Activated CD4-positive, alpha-beta memory T cell treated with anti-CD3 and anti-CD28 coated beads, Interleukin-2, amount 10 ng/mL, durations not matched to agents 7 days and 5 days (primary cell): ENCODE measurements at regions not wholly inside any gene's neighbourhood (a gene's known extent, or its start where the extent isn't known, plus 50 kb on each side); places are given as distances from the start of the nearest gene placed in this dataset.
"Not testable (repeated sequence)": the region's sequence is repeated elsewhere in the genome, so short reads cannot be mapped to it uniquely, and the experiment has no call there.

Source experiments
- CTCF ChIA-PET: fragments of 350-600 bp; sonication (Branson Sonifier 250); formaldehyde crosslinking; loops from one replicate; lab custom pipeline; 2021; ENCODE audit warnings: antibody characterized with exemption, inconsistent platforms; lab: Charles Lee
- POLR2A ChIA-PET: fragments of 350-600 bp; sonication (Branson Sonifier 250); formaldehyde crosslinking; loops from one replicate; lab custom pipeline; 2021; ENCODE audit warnings: antibody characterized with exemption; lab: Charles Lee
- DNase-seq: peaks from one replicate; pipeline ENCODE4 v3.0.0-alpha.2; 2020
- H3K27ac Mint-ChIP-seq: one replicate; pipeline ENCODE4 v1.8.0; 2021; ENCODE audit warnings: mild to moderate bottlenecking, mixed read lengths
- H3K27me3 Mint-ChIP-seq: one replicate; pipeline ENCODE4 v1.8.0; 2021; ENCODE audit warnings: mixed read lengths
- H3K36me3 Mint-ChIP-seq: one replicate; pipeline ENCODE4 v1.8.0; 2021; ENCODE audit warnings: low read depth, mixed read lengths
- H3K4me1 Mint-ChIP-seq: one replicate; pipeline ENCODE4 v1.8.0; 2021; ENCODE audit warnings: mixed read lengths
- H3K4me3 Mint-ChIP-seq: one replicate; pipeline ENCODE4 v1.8.0; 2021; ENCODE audit warnings: mild to moderate bottlenecking, mixed read lengths
- H3K9me3 Mint-ChIP-seq: one replicate; pipeline ENCODE4 v1.8.0; 2021; ENCODE audit warnings: mixed read lengths

DNA sequence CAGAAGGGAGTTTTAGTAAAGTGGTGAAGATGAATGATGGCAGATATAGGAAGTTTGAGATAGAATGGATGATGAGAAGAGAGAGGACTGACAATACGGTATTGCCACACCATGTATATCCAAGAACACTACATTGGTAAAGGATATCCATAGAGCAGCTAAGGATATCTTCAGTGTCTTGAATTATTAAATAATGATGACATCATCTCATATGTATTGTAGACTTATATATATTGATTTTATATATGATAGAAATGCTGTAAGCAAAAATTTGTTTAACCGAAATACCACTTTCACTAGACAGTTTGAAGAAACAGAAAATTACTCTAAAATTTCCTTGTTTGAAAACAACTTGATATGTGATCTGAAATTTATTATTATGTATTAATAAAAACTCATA lies 89.0 kb downstream of the SEPTIN7 start:
- Mint-ChIP-seq H3K27me3 (no peaks in the 10 kb centered on the region), H3K27ac (no peak overlapping the region), H3K36me3 (peaks cover 59% of the 10 kb centered on the region), H3K4me3 (no peak overlapping the region), H3K4me1 (peaks cover 14% of the 10 kb centered on the region), H3K9me3 (peaks cover 2% of the 10 kb centered on the region)
- ChIA-PET POLR2A (interaction anchor here (1.8 kb wide), 1 partner anchor 194 kb away, joined by 6 read pairs; no protein-coding TSS in a partner anchor), CTCF (interaction anchor here (0.5 kb wide), 1 partner anchor 358 kb away, joined by 3 read pairs; no protein-coding TSS in a partner anchor)
- no peak for DNase-seq

DNA sequence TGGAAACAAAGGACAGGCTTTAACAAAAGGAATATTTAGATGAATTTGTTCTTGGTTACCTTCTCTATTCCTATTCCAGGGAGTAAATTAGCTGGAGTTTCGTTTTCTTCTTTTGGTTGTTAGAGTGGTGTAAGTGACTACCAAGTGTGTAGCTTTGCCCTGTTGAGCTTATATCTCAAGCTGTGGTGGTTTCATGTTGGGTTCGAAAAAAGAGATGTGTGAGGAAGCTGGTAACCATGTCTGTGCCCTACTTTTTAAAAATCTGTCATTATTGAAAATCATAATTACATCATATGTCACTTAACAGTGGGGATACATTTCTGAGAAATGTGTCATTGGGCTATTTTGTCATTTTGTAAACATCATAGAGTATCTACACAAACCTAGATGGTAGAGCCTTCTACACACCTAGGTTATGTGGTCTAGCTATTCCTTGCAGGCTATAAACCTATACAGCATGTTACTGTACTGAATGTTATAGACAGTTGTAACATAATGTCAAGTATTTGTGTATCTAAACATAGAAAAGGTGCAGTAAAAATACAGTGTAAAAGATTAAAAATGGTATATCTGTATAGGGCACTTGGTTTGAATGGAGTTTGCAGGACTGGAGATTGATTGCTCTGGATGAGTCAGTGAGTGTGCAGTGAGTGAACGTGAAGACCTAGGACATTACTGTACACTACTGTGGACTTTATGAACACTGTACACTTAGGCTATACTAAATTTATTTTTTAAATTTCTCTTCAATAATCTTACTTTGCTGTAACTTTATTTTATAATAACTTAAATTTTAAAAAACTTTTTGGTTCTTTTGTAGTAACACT lies 90.4 kb downstream of the SEPTIN7 start:
- ChIA-PET CTCF (interaction anchor here (1.1 kb wide), 1 partner anchor 89 kb away, joined by 3 read pairs; no protein-coding TSS in a partner anchor), POLR2A (interaction anchor here (1.8 kb wide), 1 partner anchor 196 kb away, joined by 6 read pairs; no protein-coding TSS in a partner anchor)
- Mint-ChIP-seq H3K27me3 (no peaks in the 10 kb centered on the region), H3K4me3 (no peak overlapping the region), H3K36me3 (peaks cover 51% of the 10 kb centered on the region), H3K9me3 (peaks cover 2% of the 10 kb centered on the region), H3K27ac (no peak overlapping the region), H3K4me1 (peaks cover 13% of the 10 kb centered on the region)
- no peak for DNase-seq

GRCh38 chr7:35893649-35894048 lies 92.8 kb downstream of the SEPTIN7 start:
- peaks cover 46% of the 10 kb centered on the region for H3K36me3 Mint-ChIP-seq
- no peak for DNase-seq
- H3K4me1 Mint-ChIP-seq: peaks cover 18% of the 10 kb centered on the region
- H3K4me3 Mint-ChIP-seq: no peak overlapping the region
- CTCF ChIA-PET: no interaction called here
- POLR2A ChIA-PET: no interaction called here
- no peak overlapping the region for H3K27ac Mint-ChIP-seq
- H3K9me3 Mint-ChIP-seq: peaks cover 2% of the 10 kb centered on the region
- no peaks in the 10 kb centered on the region for H3K27me3 Mint-ChIP-seq

DNA sequence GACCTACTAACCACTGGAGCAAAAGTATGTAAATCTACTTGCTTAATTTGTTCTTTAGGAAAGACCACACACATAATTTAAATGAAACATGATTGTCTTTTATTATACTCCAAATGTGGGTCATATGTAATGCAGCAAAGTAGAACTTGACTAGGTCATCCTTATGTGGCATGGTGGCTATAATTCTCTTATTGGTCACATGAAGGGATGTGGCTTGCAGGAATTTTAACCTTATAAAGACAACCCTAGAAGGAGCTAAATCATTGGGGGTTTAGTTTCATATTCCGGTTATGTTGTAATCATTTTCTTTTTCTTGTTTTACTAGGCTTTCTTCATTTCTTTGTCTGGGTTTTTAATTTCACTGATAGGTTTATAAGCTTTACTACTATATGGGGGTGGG lies 93.9 kb downstream of the SEPTIN7 start:
- Mint-ChIP-seq H3K4me3 (no peak overlapping the region), H3K36me3 (peaks cover 38% of the 10 kb centered on the region), H3K4me1 (peaks cover 18% of the 10 kb centered on the region), H3K27ac (no peak overlapping the region), H3K9me3 (peaks cover 2% of the 10 kb centered on the region), H3K27me3 (no peaks in the 10 kb centered on the region)
- DNase-seq: no peak
- CTCF ChIA-PET: no interaction called here
- POLR2A ChIA-PET: interaction anchor here (1.2 kb wide), 1 partner anchor 200 kb away, joined by 3 read pairs; the partner anchor contains the start of gene HERPUD2

GRCh38 chr7:35900651-35901050 lies 99.8 kb downstream of the SEPTIN7 start:
- H3K27me3 Mint-ChIP-seq: no peaks in the 10 kb centered on the region
- peaks cover 39% of the 10 kb centered on the region for H3K36me3 Mint-ChIP-seq
- peaks cover 6% of the 10 kb centered on the region for H3K4me1 Mint-ChIP-seq
- ChIA-PET CTCF (no interaction called here), POLR2A (no interaction called here)
- no peak overlapping the region for H3K27ac Mint-ChIP-seq
- DNase-seq: no peak
- no peaks in the 10 kb centered on the region for H3K9me3 Mint-ChIP-seq
- no peak overlapping the region for H3K4me3 Mint-ChIP-seq

DNA sequence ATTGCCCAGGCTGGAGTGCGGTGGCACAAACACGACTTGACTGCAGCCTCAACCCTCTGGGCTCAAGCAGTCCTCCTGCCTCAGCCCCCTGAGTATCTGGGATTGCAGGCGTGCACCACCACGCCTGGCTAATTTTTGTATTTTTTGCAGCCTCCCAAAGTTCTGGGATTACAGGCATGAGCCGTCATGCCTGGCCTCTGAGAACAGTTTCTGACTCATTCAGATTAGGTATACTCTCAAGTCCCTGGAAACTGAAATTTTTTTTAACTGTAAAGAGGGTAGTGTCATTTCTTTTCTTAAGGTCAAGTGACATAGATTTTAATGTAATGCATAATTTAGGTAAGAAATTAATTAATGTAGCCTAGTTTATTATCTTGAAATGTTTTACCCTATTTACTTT lies 104.7 kb downstream of the SEPTIN7 start:
- DNase-seq: no peak
- Mint-ChIP-seq H3K36me3 (peaks cover 34% of the 10 kb centered on the region), H3K4me3 (no peak overlapping the region), H3K27me3 (no peaks in the 10 kb centered on the region), H3K27ac (no peak overlapping the region), H3K4me1 (peaks cover 2% of the 10 kb centered on the region), H3K9me3 (no peaks in the 10 kb centered on the region)
- ChIA-PET POLR2A (no interaction called here), CTCF (interaction anchor here (1.3 kb wide), 2 partner anchors 194 to 352 kb away, joined by 3 read pairs; no protein-coding TSS in a partner anchor)

- Mint-ChIP-seq H3K4me3 (no peak overlapping the region), H3K27ac (no peak overlapping the region), H3K36me3 (peaks cover 37% of the 10 kb centered on the region), H3K27me3 (no peaks in the 10 kb centered on the region), H3K9me3 (no peaks in the 10 kb centered on the region), H3K4me1 (peaks cover 2% of the 10 kb centered on the region)
- POLR2A ChIA-PET: interaction anchor here (1.1 kb wide), 1 partner anchor 106 kb away, joined by 3 read pairs; the partner anchor contains the start of gene SEPTIN7
- CTCF ChIA-PET: interaction anchor here (0.6 to 2.7 kb wide), 18 partner anchors 11 to 481 kb away, joined by 3 to 12 read pairs (median 5); partner anchors contain the start of genes HERPUD2 and SEPTIN7
- DNase-seq: peak; percentile 72
Observed at GRCh38 chr7:35906191-35906908, 105.5 kb downstream of the SEPTIN7 start.

DNA sequence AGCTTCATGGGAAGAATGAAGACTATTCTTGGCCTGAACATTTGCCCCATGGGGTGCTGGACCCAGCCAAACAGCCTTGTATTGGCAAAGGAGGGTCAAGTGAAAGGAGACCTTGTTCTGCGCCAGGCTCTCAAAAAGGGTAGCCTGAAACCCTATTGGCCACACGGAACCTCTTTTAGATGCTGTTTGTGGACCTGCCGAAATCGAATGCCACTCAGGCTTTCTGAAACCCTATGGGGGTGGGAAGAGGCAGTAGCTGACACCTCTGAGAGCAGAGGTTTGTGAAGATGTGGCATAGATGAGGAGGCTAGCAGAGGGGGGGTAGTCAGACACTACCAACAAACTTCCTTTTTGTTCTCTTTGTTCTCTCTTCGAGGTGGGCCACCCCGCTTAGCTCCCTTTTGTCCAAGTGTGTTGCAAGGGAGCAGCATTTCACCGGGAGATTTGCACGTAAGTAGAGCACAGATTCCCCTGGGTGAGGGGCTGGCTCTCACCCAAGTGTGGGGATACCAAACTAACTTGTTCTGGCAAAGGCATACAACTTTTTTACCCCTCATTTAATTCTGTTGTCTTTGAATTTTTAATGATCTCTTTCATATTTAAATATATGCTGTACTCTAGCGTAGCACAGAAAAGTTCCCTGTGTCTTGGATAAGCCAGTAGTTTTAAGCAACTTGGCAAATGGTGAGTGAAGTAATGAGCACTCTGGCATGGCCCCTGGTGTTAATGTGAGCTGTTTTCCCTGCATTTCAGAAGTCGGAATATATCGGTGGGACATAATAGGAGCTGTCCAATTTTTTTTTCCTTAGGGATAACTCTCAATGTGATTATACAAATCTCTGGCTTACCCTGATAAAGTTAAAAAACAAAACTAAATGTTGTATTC lies 107.7 kb downstream of the SEPTIN7 start:
- DNase-seq: no peak
- H3K27ac Mint-ChIP-seq: no peak overlapping the region
- ChIA-PET POLR2A (interaction anchor here (1.5 kb wide), 1 partner anchor 108 kb away, joined by 4 read pairs; the partner anchor contains the start of gene SEPTIN7), CTCF (interaction anchor here (1.0 to 2.7 kb wide), 4 partner anchors 8 to 484 kb away, joined by 3 to 7 read pairs (median 4); no protein-coding TSS in a partner anchor)
- no peaks in the 10 kb centered on the region for H3K9me3 Mint-ChIP-seq
- no peaks in the 10 kb centered on the region for H3K27me3 Mint-ChIP-seq
- peaks cover 36% of the 10 kb centered on the region for H3K36me3 Mint-ChIP-seq
- H3K4me1 Mint-ChIP-seq: peaks cover 2% of the 10 kb centered on the region
- H3K4me3 Mint-ChIP-seq: no peak overlapping the region

- Mint-ChIP-seq H3K4me1 (peaks cover 2% of the 10 kb centered on the region), H3K4me3 (no peak overlapping the region), H3K9me3 (no peaks in the 10 kb centered on the region), H3K27me3 (no peaks in the 10 kb centered on the region), H3K36me3 (peaks cover 26% of the 10 kb centered on the region), H3K27ac (no peak overlapping the region)
- CTCF ChIA-PET: interaction anchor here (1.3 to 2.9 kb wide), 3 partner anchors 66 to 200 kb away, joined by 3 to 8 read pairs (median 4); no protein-coding TSS in a partner anchor
- DNase-seq: no peak
- POLR2A ChIA-PET: no interaction called here
Observed at GRCh38 chr7:35909870-35910357, 109.1 kb downstream of the SEPTIN7 start.

DNA sequence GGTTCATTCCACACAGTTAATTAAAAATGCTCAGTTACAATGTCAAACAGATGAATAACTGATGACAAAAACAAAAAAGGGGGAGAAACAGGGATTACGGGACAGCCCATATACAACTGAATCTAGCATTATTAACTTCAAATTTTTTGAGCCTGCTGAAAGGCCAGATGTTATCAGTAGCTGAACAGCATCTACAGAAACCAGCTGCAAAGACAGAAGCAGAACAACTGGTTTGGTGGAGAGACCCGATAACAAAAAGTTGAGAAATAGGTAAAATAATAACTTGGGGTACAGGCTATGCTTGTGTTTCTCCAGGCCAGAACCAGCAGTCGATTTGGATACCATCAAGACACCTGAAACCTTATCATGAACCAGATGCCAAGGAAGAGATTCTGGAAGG lies 109.8 kb downstream of the SEPTIN7 start:
- CTCF ChIA-PET: interaction anchor here (1.3 to 2.9 kb wide), 2 partner anchors 66 to 201 kb away, joined by 3 to 8 read pairs; no protein-coding TSS in a partner anchor
- H3K27ac Mint-ChIP-seq, H3K4me1 Mint-ChIP-seq, H3K9me3 Mint-ChIP-seq, H3K4me3 Mint-ChIP-seq, DNase-seq, H3K27me3 Mint-ChIP-seq, POLR2A ChIA-PET: not testable (repeated sequence)
- peaks cover 24% of the 10 kb centered on the region for H3K36me3 Mint-ChIP-seq

- CTCF ChIA-PET, DNase-seq, POLR2A ChIA-PET, H3K4me3 Mint-ChIP-seq, H3K27me3 Mint-ChIP-seq, H3K4me1 Mint-ChIP-seq, H3K9me3 Mint-ChIP-seq, H3K27ac Mint-ChIP-seq: not testable (repeated sequence)
- H3K36me3 Mint-ChIP-seq: peaks cover 20% of the 10 kb centered on the region
Observed at GRCh38 chr7:35913350-35913749, 112.5 kb downstream of the SEPTIN7 start.

DNA sequence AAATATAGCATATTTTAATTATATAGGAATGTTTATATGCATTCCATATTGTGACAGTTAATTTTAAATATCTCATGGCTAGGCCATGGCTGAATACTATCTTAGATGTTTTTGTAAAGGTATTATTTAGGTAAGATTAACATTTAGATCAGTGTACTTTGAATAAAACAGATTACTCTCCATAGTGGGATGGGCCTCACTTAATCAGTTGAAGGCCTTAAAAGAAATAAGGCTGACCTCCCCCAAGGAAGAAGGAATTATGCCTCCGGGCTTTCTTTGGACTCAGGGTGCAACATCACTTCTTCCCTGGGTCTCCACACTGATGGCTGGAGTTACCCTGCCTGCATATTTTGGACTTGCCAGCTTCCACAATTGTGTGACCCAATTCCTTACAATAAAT lies 113.4 kb downstream of the SEPTIN7 start:
- H3K4me1 Mint-ChIP-seq, POLR2A ChIA-PET, H3K4me3 Mint-ChIP-seq, DNase-seq, H3K27me3 Mint-ChIP-seq, H3K27ac Mint-ChIP-seq, CTCF ChIA-PET, H3K9me3 Mint-ChIP-seq: not testable (repeated sequence)
- H3K36me3 Mint-ChIP-seq: peaks cover 20% of the 10 kb centered on the region
